ENCODE measurements at regions not wholly inside any gene's neighbourhood (a gene's known extent, or its start where the extent isn't known, plus 50 kb on each side); places are given as distances from the start of the nearest gene placed in this dataset.

- TF ChIP-seq, protein P1, sequence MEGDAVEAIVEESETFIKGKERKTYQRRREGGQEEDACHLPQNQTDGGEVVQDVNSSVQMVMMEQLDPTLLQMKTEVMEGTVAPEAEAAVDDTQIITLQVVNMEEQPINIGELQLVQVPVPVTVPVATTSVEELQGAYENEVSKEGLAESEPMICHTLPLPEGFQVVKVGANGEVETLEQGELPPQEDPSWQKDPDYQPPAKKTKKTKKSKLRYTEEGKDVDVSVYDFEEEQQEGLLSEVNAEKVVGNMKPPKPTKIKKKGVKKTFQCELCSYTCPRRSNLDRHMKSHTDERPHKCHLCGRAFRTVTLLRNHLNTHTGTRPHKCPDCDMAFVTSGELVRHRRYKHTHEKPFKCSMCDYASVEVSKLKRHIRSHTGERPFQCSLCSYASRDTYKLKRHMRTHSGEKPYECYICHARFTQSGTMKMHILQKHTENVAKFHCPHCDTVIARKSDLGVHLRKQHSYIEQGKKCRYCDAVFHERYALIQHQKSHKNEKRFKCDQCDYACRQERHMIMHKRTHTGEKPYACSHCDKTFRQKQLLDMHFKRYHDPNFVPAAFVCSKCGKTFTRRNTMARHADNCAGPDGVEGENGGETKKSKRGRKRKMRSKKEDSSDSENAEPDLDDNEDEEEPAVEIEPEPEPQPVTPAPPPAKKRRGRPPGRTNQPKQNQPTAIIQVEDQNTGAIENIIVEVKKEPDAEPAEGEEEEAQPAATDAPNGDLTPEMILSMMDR (IDR thresholded peaks at IDR 0.05): no peak
- no peak for TF ChIP-seq POLR2A (IDR thresholded peaks at IDR 0.05)
Measured at GRCh38 chr15:70313099-70314017, 215.6 kb upstream of the TLE3 start.

Measured in heart left ventricle (tissue), 13 donors.